ENCODE measurements at regions not wholly inside any gene's neighbourhood (a gene's known extent, or its start where the extent isn't known, plus 50 kb on each side); places are given as distances from the start of the nearest gene placed in this dataset.

DNA sequence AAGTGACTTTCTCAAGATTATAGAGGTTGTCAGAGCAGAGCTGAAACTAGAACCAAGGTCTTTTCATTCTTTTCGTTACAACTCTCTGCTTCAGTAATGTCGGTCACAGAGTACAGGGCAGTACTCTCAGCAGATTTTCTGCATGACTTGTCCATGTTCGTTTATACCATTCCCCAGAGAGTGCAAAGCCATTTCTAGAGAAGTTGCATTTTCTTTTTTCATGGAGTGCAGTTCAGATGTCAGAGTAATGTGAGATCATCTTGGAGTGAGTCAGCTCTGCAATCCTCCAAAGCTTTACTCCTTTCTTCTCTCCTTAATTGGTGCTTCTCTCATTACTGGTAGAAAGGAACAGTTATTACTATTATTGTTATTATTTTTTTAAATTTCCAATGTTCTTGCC lies 115.6 kb upstream of the B3GAT2 start:
- H3K9ac ChIP-seq (ENCODE audit: low read length) = no peak overlapping the region
- no peaks in the 10 kb centered on the region for H3F3A ChIP-seq (ENCODE audit: insufficient read depth)
- no peak overlapping the region for H3K4me2 ChIP-seq (ENCODE audit: low read depth, low read length, poor library complexity, severe bottlenecking)
- no peaks in the 10 kb centered on the region for H3K36me3 ChIP-seq (ENCODE audit: low read length)
- no peaks in the 10 kb centered on the region for H3K27me3 ChIP-seq (ENCODE audit: low read length)
- H3K9me2 ChIP-seq (replicated peaks; ENCODE audit: insufficient read depth, low read length) = no peaks in the 10 kb centered on the region; the same call in 1 of the 2 replicates
- no peaks in the 10 kb centered on the region for H3K9me3 ChIP-seq (ENCODE audit: insufficient read depth, low read length)
- TF ChIP-seq EZH2phosphoT487 (conservative IDR thresholded peaks at IDR 0.05; ENCODE audit: low read length) = no peak
- TF ChIP-seq, protein P1, sequence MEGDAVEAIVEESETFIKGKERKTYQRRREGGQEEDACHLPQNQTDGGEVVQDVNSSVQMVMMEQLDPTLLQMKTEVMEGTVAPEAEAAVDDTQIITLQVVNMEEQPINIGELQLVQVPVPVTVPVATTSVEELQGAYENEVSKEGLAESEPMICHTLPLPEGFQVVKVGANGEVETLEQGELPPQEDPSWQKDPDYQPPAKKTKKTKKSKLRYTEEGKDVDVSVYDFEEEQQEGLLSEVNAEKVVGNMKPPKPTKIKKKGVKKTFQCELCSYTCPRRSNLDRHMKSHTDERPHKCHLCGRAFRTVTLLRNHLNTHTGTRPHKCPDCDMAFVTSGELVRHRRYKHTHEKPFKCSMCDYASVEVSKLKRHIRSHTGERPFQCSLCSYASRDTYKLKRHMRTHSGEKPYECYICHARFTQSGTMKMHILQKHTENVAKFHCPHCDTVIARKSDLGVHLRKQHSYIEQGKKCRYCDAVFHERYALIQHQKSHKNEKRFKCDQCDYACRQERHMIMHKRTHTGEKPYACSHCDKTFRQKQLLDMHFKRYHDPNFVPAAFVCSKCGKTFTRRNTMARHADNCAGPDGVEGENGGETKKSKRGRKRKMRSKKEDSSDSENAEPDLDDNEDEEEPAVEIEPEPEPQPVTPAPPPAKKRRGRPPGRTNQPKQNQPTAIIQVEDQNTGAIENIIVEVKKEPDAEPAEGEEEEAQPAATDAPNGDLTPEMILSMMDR (IDR thresholded peaks at IDR 0.05; ENCODE audit: insufficient read depth, low read length, poor library complexity, severe bottlenecking) = no peak
- H3K27ac ChIP-seq (ENCODE audit: low read depth, low read length) = no peak overlapping the region
- no peaks in the 10 kb centered on the region for H4K20me1 ChIP-seq (ENCODE audit: low read depth, low read length)
- H2AFZ ChIP-seq (ENCODE audit: low read depth, low read length, severe bottlenecking) = no peak overlapping the region
- no peak overlapping the region for H3K4me3 ChIP-seq (ENCODE audit: insufficient read depth, low read length, poor library complexity, severe bottlenecking)
- no peaks in the 10 kb centered on the region for H3K79me2 ChIP-seq (ENCODE audit: insufficient read depth, low read length)

DNA sequence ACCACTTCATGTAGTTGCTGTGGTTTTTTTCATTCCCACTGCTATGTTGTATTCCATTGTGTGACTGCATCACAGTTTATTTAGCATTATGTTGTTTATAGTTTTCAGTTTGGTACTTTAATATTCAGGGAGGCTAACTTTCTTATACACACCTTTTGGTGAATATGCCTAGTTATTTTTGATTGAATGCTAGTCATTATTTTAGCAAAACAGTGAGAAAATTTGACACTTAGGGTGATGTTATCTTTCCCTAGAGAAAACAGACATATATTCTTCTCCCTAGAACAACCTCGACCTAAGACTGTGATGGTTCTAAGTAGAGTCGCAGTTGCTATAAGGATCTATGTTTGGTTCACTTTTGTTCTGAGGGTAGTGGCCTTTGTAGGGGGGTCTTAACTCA lies 120.8 kb upstream of the B3GAT2 start:
- Histone ChIP-seq H3F3A (ENCODE audit: insufficient read depth) (no peaks in the 10 kb centered on the region), H3K36me3 (ENCODE audit: low read length) (no peaks in the 10 kb centered on the region), H4K20me1 (ENCODE audit: low read depth, low read length) (no peaks in the 10 kb centered on the region), H2AFZ (ENCODE audit: low read depth, low read length, severe bottlenecking) (no peak overlapping the region), H3K9ac (ENCODE audit: low read length) (no peak overlapping the region), H3K4me3 (ENCODE audit: insufficient read depth, low read length, poor library complexity, severe bottlenecking) (no peak overlapping the region), H3K4me2 (ENCODE audit: low read depth, low read length, poor library complexity, severe bottlenecking) (no peak overlapping the region), H3K27me3 (ENCODE audit: low read length) (no peaks in the 10 kb centered on the region), H3K9me3 (ENCODE audit: insufficient read depth, low read length) (no peaks in the 10 kb centered on the region), H3K27ac (ENCODE audit: low read depth, low read length) (no peak overlapping the region), H3K9me2 (replicated peaks; ENCODE audit: insufficient read depth, low read length) (no peaks in the 10 kb centered on the region; the same call in 1 of the 2 replicates), H3K79me2 (ENCODE audit: insufficient read depth, low read length) (no peaks in the 10 kb centered on the region)
- TF ChIP-seq, protein P1 (IDR thresholded peaks at IDR 0.05; ENCODE audit: insufficient read depth, low read length, poor library complexity, severe bottlenecking) = no peak
- TF ChIP-seq EZH2phosphoT487 (conservative IDR thresholded peaks at IDR 0.05; ENCODE audit: low read length) = no peak

DNA sequence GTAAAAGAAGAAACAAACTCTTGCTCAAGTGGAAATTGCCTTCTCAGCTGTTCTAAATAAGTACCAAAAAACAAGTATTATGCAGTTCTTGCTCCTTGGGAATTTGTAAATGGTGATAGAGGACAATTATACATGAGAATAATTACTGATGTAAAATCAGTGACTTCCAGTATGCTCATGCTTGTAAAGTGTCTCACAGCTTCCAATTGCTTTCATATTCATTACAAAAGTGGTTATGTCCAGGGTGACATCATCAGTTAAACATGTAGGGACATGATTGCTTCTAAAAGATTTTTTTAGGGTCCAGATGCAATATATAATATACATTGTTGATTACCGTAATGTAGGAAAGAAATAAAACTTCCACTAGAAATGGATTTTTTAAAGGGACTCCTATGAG lies 122.8 kb upstream of the B3GAT2 start:
- Histone ChIP-seq H3K9me3 (ENCODE audit: insufficient read depth, low read length) (no peaks in the 10 kb centered on the region), H2AFZ (ENCODE audit: low read depth, low read length, severe bottlenecking) (no peak overlapping the region), H3K36me3 (ENCODE audit: low read length) (no peaks in the 10 kb centered on the region), H3F3A (ENCODE audit: insufficient read depth) (no peaks in the 10 kb centered on the region), H3K27me3 (ENCODE audit: low read length) (no peaks in the 10 kb centered on the region), H3K9me2 (replicated peaks; ENCODE audit: insufficient read depth, low read length) (no peaks in the 10 kb centered on the region; the same call in 1 of the 2 replicates), H4K20me1 (ENCODE audit: low read depth, low read length) (no peaks in the 10 kb centered on the region), H3K4me2 (ENCODE audit: low read depth, low read length, poor library complexity, severe bottlenecking) (no peak overlapping the region), H3K9ac (ENCODE audit: low read length) (no peak overlapping the region), H3K27ac (ENCODE audit: low read depth, low read length) (no peak overlapping the region), H3K4me3 (ENCODE audit: insufficient read depth, low read length, poor library complexity, severe bottlenecking) (no peak overlapping the region), H3K79me2 (ENCODE audit: insufficient read depth, low read length) (no peaks in the 10 kb centered on the region)
- TF ChIP-seq EZH2phosphoT487 (conservative IDR thresholded peaks at IDR 0.05; ENCODE audit: low read length) = no peak
- TF ChIP-seq, protein P1 (IDR thresholded peaks at IDR 0.05; ENCODE audit: insufficient read depth, low read length, poor library complexity, severe bottlenecking) = no peak

Measured in SU-DHL-6 (cell line).